WTC11 (cell line): ENCODE measurements at regions not wholly inside any gene's neighbourhood (a gene's known extent, or its start where the extent isn't known, plus 50 kb on each side); places are given as distances from the start of the nearest gene placed in this dataset.

Experiments
- ATAC-seq: fragments of 200-7000 bp; cut with Tn5 transposase; 2 replicates; pipeline ENCODE4 v1.10.0; 2021; ENCODE audit warnings: mild to moderate bottlenecking, moderate library complexity
- CTCF ChIA-PET: fragments of 300-600 bp; sonication (Branson Sonifier 250); formaldehyde crosslinking; loops from one replicate; lab custom pipeline; 2021; ENCODE audit warnings: antibody characterized with exemption; lab: Charles Lee
- POLR2A ChIA-PET: fragments of 350-600 bp; sonication (Branson Sonifier 250); formaldehyde crosslinking; loops from one replicate; lab custom pipeline; 2021; ENCODE audit warnings: antibody characterized with exemption; lab: Charles Lee
- DNase-seq: peaks from one replicate; pipeline ENCODE4 v3.0.0; 2021; ENCODE audit warnings: low spot score
- H3K27ac Mint-ChIP-seq: 2 replicates; pipeline ENCODE4 v1.8.0; 2021; ENCODE audit warnings: mixed read lengths
- H3K27me3 Mint-ChIP-seq: 2 replicates; pipeline ENCODE4 v1.8.0; 2021; ENCODE audit warnings: low read depth, mild to moderate bottlenecking, moderate library complexity, mixed read lengths
- H3K36me3 Mint-ChIP-seq: 2 replicates; pipeline ENCODE4 v1.8.0; 2021; ENCODE audit warnings: mixed read lengths
- H3K4me1 Mint-ChIP-seq: 2 replicates; pipeline ENCODE4 v1.8.0; 2022; ENCODE audit warnings: mixed read lengths
- H3K4me3 Mint-ChIP-seq: 2 replicates; pipeline ENCODE4 v1.8.0; 2021; ENCODE audit warnings: mild to moderate bottlenecking, moderate library complexity, mixed read lengths
- H3K9me3 Mint-ChIP-seq: 2 replicates; pipeline ENCODE4 v1.8.0; 2021; ENCODE audit warnings: mixed read lengths
- CBFB ChIP-seq: sonication (generic); formaldehyde crosslinking; IDR thresholded peaks from 2 replicates; pipeline ENCODE4 v1.8.1; 2022; ENCODE audit warnings: mild to moderate bottlenecking, low read depth, missing genetic modification reagents
- EMX1 ChIP-seq: fragments of 250-450 bp; sonication (Bioruptor Pico); IDR thresholded peaks from 2 replicates; pipeline ENCODE4 v1.8.0; 2021; ENCODE audit warnings: mild to moderate bottlenecking
- ESRRA ChIP-seq: sonication (generic); formaldehyde crosslinking; IDR thresholded peaks from 2 replicates; pipeline ENCODE4 v1.8.1; 2022; ENCODE audit warnings: mild to moderate bottlenecking, missing genetic modification reagents, borderline replicate concordance
- GABPB1 ChIP-seq: sonication (generic); formaldehyde crosslinking; IDR thresholded peaks from 2 replicates; pipeline ENCODE4 v1.8.1; 2023; ENCODE audit warnings: mild to moderate bottlenecking, missing genetic modification reagents
- JUN ChIP-seq: sonication (generic); formaldehyde crosslinking; IDR thresholded peaks from 2 replicates; pipeline ENCODE4 v1.8.0; 2023; ENCODE audit warnings: mild to moderate bottlenecking, missing genetic modification reagents
- NFE2L1 ChIP-seq: sonication (generic); formaldehyde crosslinking; IDR thresholded peaks from 2 replicates; pipeline ENCODE4 v1.8.1; 2023; ENCODE audit warnings: missing genetic modification reagents
- NFYB ChIP-seq: sonication (generic); formaldehyde crosslinking; conservative IDR thresholded peaks from 2 replicates; pipeline ENCODE4 v1.8.0; 2022; ENCODE audit warnings: low read depth, missing genetic modification reagents
- RORB ChIP-seq: fragments of 250-450 bp; sonication (Bioruptor Pico); IDR thresholded peaks from 2 replicates; pipeline ENCODE4 v1.9.0; 2021; ENCODE audit warnings: mild to moderate bottlenecking
- SMAD3 ChIP-seq: sonication (generic); formaldehyde crosslinking; IDR thresholded peaks from 2 replicates; pipeline ENCODE4 v1.8.0; 2022; ENCODE audit warnings: missing genetic modification reagents, mild to moderate bottlenecking, borderline replicate concordance
- USF1 ChIP-seq: sonication (generic); formaldehyde crosslinking; IDR thresholded peaks from 2 replicates; pipeline ENCODE4 v1.8.0; 2022; ENCODE audit warnings: mild to moderate bottlenecking, missing genetic modification reagents
- ZNF317 ChIP-seq: sonication (generic); formaldehyde crosslinking; IDR thresholded peaks from 2 replicates; pipeline ENCODE4 v1.8.1; 2023; ENCODE audit warnings: low read depth, mild to moderate bottlenecking, moderate library complexity, missing genetic modification reagents, borderline replicate concordance
- TF ChIP-seq, protein P1 (sequence below): sonication (generic); formaldehyde crosslinking; IDR thresholded peaks from 2 replicates; pipeline ENCODE4 v1.8.1; 2022; ENCODE audit warnings: mild to moderate bottlenecking, moderate library complexity, missing genetic modification reagents
- TF ChIP-seq, protein P2 (sequence below): sonication (generic); formaldehyde crosslinking; IDR thresholded peaks from 2 replicates; pipeline ENCODE4 v1.8.0; 2022; ENCODE audit warnings: mild to moderate bottlenecking, missing genetic modification reagents
- TF ChIP-seq, protein P3 (sequence below): sonication (generic); formaldehyde crosslinking; conservative IDR thresholded peaks from 2 replicates; pipeline ENCODE4 v1.8.1; 2022; ENCODE audit warnings: mild to moderate bottlenecking, missing genetic modification reagents
- TF ChIP-seq, protein P4 (sequence below): fragments of 250-450 bp; sonication (Bioruptor Pico); IDR thresholded peaks from 2 replicates; pipeline ENCODE4 v1.9.0; 2021; ENCODE audit warnings: mild to moderate bottlenecking
- TF ChIP-seq, protein P5 (sequence below): sonication (generic); formaldehyde crosslinking; IDR thresholded peaks from 2 replicates; pipeline ENCODE4 v1.8.0; 2023; ENCODE audit warnings: missing genetic modification reagents, mild to moderate bottlenecking, borderline replicate concordance
- TF ChIP-seq, protein P6 (sequence below): fragments of 250-450 bp; sonication (Bioruptor Pico); conservative IDR thresholded peaks from 2 replicates; pipeline ENCODE4 v1.9.0; 2021; ENCODE audit warnings: mild to moderate bottlenecking

DNA sequence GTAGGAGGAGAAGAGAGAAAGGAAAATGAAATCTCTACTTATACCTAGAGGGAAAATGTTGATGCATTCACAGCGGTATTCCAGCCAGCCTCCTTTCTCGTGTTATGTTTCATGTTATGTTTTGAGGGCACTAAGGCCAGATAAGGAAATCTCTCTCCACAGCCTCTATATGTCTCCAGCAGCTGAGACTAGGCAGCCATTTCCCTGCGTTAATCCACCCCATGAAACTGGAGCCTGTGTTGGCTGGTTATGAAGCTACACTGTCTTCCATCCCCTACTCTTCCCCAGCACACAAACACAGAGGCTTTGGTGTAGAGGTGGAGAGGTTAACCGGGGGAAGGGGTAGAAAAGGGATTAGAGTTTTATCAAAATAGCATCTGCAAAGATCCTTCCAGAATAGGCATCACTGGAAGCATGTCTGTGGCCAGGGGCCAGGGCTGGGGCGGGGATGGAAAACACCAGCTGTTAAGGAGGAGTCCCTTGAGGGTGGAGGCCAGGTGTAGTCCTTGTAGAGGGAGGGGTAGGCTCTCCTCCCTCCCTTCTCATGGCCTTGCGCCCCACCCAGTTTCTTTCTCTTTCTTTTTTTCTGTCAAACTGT lies 100.9 kb upstream of the TNP1 start:
- TF ChIP-seq, protein P1, sequence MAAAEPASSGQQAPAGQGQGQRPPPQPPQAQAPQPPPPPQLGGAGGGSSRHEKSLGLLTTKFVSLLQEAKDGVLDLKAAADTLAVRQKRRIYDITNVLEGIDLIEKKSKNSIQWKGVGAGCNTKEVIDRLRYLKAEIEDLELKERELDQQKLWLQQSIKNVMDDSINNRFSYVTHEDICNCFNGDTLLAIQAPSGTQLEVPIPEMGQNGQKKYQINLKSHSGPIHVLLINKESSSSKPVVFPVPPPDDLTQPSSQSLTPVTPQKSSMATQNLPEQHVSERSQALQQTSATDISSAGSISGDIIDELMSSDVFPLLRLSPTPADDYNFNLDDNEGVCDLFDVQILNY (CRISPR knock-in tag) = no peak
- TF ChIP-seq GABPB1 (CRISPR knock-in tag) (no peak), NFE2L1 (no peak)
- ATAC-seq = no peak
- Mint-ChIP-seq H3K4me1 (no peaks in the 10 kb centered on the region), H3K9me3 (peaks cover 17% of the 10 kb centered on the region; the same call in 1 of the 2 replicates), H3K27ac (no peak overlapping the region), H3K27me3 (no peaks in the 10 kb centered on the region; the same call in 1 of the 2 replicates), H3K36me3 (no peaks in the 10 kb centered on the region), H3K4me3 (no peak overlapping the region)
- DNase-seq = no peak
- POLR2A ChIA-PET = no interaction called here
- CTCF ChIA-PET = interaction anchor here (0.8 to 1.5 kb wide), 2 partner anchors 16 to 205 kb away, joined by 3 to 4 read pairs; no protein-coding TSS in a partner anchor

DNA sequence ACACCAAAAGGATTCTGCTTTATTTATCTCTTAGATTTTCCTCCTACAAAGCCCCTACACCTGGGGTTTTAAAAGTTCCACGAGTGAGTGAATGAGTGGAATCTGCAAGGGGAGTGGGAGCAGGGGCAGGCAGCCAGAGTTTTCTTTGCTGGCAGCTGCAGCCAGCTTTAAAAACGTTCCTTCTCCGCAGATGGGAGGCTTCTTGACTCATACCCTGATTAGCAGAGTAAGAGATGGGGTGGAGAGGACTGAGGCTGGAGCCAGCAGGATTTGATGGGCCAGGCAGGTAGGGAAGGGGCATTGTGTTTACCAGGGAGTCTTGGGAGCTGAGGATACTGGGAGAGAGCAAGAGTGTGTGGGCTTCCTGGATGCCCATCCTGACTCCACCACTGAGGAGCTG lies 99.6 kb upstream of the TNP1 start:
- DNase-seq (no peak), ATAC-seq (no peak)
- POLR2A ChIA-PET = no interaction called here
- H3K27ac Mint-ChIP-seq = no peak overlapping the region
- peaks cover 6% of the 10 kb centered on the region for H3K36me3 Mint-ChIP-seq
- H3K4me1 Mint-ChIP-seq = no peaks in the 10 kb centered on the region
- H3K27me3 Mint-ChIP-seq = no peaks in the 10 kb centered on the region; the same call in 1 of the 2 replicates
- TF ChIP-seq SMAD3 (CRISPR knock-in tag) (no peak), RORB (CRISPR knock-in tag) (no peak), ESRRA (CRISPR knock-in tag) (no peak), EMX1 (no peak), ZNF317 (CRISPR knock-in tag) (no peak), NFYB (CRISPR knock-in tag) (no peak)
- TF ChIP-seq, protein P2, sequence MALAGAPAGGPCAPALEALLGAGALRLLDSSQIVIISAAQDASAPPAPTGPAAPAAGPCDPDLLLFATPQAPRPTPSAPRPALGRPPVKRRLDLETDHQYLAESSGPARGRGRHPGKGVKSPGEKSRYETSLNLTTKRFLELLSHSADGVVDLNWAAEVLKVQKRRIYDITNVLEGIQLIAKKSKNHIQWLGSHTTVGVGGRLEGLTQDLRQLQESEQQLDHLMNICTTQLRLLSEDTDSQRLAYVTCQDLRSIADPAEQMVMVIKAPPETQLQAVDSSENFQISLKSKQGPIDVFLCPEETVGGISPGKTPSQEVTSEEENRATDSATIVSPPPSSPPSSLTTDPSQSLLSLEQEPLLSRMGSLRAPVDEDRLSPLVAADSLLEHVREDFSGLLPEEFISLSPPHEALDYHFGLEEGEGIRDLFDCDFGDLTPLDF (CRISPR knock-in tag) = no peak
- TF ChIP-seq, protein P3, sequence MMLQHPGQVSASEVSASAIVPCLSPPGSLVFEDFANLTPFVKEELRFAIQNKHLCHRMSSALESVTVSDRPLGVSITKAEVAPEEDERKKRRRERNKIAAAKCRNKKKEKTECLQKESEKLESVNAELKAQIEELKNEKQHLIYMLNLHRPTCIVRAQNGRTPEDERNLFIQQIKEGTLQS (CRISPR knock-in tag) = no peak
- H3K9me3 Mint-ChIP-seq = peaks cover 17% of the 10 kb centered on the region; the same call in 1 of the 2 replicates
- CTCF ChIA-PET = no interaction called here
- no peak overlapping the region for H3K4me3 Mint-ChIP-seq

DNA sequence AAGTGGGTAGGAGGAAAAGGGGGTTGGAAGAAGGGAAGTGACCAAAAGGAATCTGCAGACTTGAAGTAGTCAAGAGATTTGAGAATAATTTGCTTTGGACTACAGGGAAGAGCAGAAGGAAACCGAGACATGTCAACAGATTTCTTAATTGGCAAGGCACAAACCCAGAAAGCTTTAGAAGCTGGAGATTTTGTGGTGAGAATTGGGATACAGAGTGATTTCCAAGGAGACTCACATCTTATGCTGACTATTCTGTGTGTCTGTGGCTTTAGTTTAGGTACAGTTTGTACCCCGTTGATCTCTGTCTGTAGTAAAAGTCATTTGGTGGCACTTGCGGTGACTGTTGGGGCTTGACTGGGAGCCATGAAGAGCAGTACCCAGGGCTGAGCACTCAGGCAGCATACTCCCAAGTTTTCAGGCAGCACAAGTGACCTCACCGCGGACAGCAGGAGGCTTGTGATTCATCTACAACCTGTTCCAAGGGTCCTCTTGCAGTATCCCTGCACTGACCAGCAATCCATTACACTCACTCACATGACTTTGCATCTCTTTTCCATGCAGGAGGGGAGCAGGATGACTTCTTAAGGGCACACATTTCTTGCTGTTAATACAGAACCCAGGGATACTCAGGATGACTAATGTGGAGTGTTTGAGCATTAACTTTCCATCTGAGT lies 97.1 kb upstream of the TNP1 start:
- Mint-ChIP-seq H3K27me3 (peaks cover 4% of the 10 kb centered on the region), H3K4me1 (no peaks in the 10 kb centered on the region), H3K36me3 (peaks cover 6% of the 10 kb centered on the region), H3K4me3 (no peak overlapping the region), H3K27ac (no peak overlapping the region), H3K9me3 (peaks cover 4% of the 10 kb centered on the region; the same call in 1 of the 2 replicates)
- DNase-seq = no peak
- POLR2A ChIA-PET = no interaction called here
- ATAC-seq = no peak
- CTCF ChIA-PET = no interaction called here
- TF ChIP-seq, protein P4, sequence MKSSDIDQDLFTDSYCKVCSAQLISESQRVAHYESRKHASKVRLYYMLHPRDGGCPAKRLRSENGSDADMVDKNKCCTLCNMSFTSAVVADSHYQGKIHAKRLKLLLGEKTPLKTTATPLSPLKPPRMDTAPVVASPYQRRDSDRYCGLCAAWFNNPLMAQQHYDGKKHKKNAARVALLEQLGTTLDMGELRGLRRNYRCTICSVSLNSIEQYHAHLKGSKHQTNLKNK (CRISPR knock-in tag) = no peak
- TF ChIP-seq NFE2L1 (no peak), USF1 (CRISPR knock-in tag) (no peak), ZNF317 (CRISPR knock-in tag) (no peak), CBFB (CRISPR knock-in tag) (no peak), GABPB1 (CRISPR knock-in tag) (no peak), JUN (no peak)
- TF ChIP-seq, protein P5, sequence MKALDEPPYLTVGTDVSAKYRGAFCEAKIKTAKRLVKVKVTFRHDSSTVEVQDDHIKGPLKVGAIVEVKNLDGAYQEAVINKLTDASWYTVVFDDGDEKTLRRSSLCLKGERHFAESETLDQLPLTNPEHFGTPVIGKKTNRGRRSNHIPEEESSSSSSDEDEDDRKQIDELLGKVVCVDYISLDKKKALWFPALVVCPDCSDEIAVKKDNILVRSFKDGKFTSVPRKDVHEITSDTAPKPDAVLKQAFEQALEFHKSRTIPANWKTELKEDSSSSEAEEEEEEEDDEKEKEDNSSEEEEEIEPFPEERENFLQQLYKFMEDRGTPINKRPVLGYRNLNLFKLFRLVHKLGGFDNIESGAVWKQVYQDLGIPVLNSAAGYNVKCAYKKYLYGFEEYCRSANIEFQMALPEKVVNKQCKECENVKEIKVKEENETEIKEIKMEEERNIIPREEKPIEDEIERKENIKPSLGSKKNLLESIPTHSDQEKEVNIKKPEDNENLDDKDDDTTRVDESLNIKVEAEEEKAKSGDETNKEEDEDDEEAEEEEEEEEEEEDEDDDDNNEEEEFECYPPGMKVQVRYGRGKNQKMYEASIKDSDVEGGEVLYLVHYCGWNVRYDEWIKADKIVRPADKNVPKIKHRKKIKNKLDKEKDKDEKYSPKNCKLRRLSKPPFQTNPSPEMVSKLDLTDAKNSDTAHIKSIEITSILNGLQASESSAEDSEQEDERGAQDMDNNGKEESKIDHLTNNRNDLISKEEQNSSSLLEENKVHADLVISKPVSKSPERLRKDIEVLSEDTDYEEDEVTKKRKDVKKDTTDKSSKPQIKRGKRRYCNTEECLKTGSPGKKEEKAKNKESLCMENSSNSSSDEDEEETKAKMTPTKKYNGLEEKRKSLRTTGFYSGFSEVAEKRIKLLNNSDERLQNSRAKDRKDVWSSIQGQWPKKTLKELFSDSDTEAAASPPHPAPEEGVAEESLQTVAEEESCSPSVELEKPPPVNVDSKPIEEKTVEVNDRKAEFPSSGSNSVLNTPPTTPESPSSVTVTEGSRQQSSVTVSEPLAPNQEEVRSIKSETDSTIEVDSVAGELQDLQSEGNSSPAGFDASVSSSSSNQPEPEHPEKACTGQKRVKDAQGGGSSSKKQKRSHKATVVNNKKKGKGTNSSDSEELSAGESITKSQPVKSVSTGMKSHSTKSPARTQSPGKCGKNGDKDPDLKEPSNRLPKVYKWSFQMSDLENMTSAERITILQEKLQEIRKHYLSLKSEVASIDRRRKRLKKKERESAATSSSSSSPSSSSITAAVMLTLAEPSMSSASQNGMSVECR (CRISPR knock-in tag) = no peak
- TF ChIP-seq, protein P6, sequence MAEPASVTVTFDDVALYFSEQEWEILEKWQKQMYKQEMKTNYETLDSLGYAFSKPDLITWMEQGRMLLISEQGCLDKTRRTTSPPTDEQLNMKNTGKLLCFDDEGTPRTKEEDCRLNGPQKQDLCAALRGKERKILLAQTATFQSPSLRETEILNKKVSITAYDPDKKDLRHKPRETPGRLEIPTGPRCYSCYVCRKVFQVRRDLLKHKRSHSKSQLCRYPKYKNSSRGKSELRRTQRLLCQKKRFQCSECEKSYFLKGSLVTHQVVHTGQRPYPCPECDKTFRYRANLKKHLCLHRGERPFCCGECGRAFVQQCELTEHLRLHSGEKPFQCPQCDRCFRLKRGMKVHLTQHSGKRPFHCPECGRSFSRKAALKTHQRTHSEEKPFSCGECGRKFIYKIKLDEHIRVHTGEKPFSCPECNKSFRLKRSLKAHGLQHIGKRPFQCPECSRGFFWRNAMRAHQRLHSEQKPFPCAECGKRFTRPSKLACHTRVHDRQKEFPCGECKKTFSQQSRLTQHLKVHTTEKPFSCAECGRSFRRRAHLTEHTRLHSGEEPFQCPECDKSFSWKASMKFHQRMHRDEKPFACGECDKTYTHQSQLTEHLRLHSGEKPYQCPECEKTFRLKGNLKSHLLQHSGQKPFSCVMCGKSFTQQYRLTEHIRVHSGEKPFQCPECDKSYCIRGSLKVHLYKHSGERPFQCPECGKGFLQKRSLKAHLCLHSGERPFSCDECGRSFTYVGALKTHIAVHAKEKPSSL = no peak
